Stomach (tissue), 4 donors: ENCODE measurements at regions not wholly inside any gene's neighbourhood (a gene's known extent, or its start where the extent isn't known, plus 50 kb on each side); places are given as distances from the start of the nearest gene placed in this dataset.

ENCODE experiments used
- CTCF ChIP-seq, 7 experiments: fragments of 450-650 bp in 4 of 7; fragments of 200-600 bp in 3 of 7; sonication (generic) in 3 of 7; IDR thresholded peaks; one replicate each; pipeline ENCODE4 v1.5.1; 2016 to 2019; ENCODE audit warnings: antibody characterized with exemption in 7 of 7, control low read depth in 2 of 7, mild to moderate bottlenecking in 1 of 7
- POLR2A ChIP-seq, 4 donors: fragments of 450-650 bp; IDR thresholded peaks; one replicate each; pipeline ENCODE4 v1.6.1; 2016; ENCODE audit warnings: antibody characterized with exemption in 4 of 4, control low read depth in 2 of 4, mild to moderate bottlenecking in 1 of 4, moderate library complexity in 1 of 4
- POLR2AphosphoS5 ChIP-seq, 3 donors: sonication (generic); formaldehyde crosslinking; IDR thresholded peaks; one replicate each; pipeline ENCODE4 v1.6.1; 2016; ENCODE audit warnings: antibody characterized with exemption in 3 of 3

GRCh38 chr1:238677567-238677966, 708.8 kb upstream of the CHRM3 start:
- no peak for TF ChIP-seq POLR2AphosphoS5 (IDR thresholded peaks at IDR 0.05)
- no peak for TF ChIP-seq CTCF (IDR thresholded peaks at IDR 0.05)
- TF ChIP-seq POLR2A (IDR thresholded peaks at IDR 0.05) = no peak
